Glomerular endothelial cell (primary cell): ENCODE measurements at regions not wholly inside any gene's neighbourhood (a gene's known extent, or its start where the extent isn't known, plus 50 kb on each side); places are given as distances from the start of the nearest gene placed in this dataset.

Experiments
- DNase-seq: peaks from one replicate; pipeline ENCODE4 v3.0.0-alpha.2; 2011; ENCODE audit warnings: low read depth, low spot score; ENCODE audit errors: extremely low read depth

GRCh38 chr10:29007748-29008610, 280.9 kb upstream of the LYZL1 start:
- no peak for DNase-seq

- DNase-seq, result no peak
These were observed 279.4 kb upstream of the LYZL1 start for GRCh38 chr10:29009464-29009863.

GRCh38 chr10:29011516-29011915, 277.4 kb upstream of the LYZL1 start:
- DNase-seq, result no peak

GRCh38 chr10:29012926-29013554, 275.8 kb upstream of the LYZL1 start:
- no peak for DNase-seq

GRCh38 chr10:29021591-29021990, 267.3 kb upstream of the LYZL1 start:
- DNase-seq, result no peak

GRCh38 chr10:29022513-29022912, 266.4 kb upstream of the LYZL1 start:
- DNase-seq, result no peak

GRCh38 chr10:29023678-29024077, 265.2 kb upstream of the LYZL1 start:
- DNase-seq, result no peak

GRCh38 chr10:29026065-29026797, 262.6 kb upstream of the LYZL1 start:
- no peak for DNase-seq

GRCh38 chr10:29026802-29027580, 261.9 kb upstream of the LYZL1 start:
- no peak for DNase-seq

- DNase-seq, result no peak
These were observed 260.4 kb upstream of the LYZL1 start for GRCh38 chr10:29028486-29028885.

GRCh38 chr10:29030900-29031299, 258.0 kb upstream of the LYZL1 start:
- no peak for DNase-seq

GRCh38 chr10:29032169-29032568, 256.7 kb upstream of the LYZL1 start:
- DNase-seq, result no peak

- DNase-seq, result no peak
These were observed 255.4 kb upstream of the LYZL1 start for GRCh38 chr10:29033311-29033940.

GRCh38 chr10:29034592-29034991, 254.3 kb upstream of the LYZL1 start:
- DNase-seq, result no peak

- no peak for DNase-seq
These were observed 253.1 kb upstream of the LYZL1 start for GRCh38 chr10:29035721-29036120.

GRCh38 chr10:29037348-29038113, 251.3 kb upstream of the LYZL1 start:
- DNase-seq, result no peak

- no peak for DNase-seq
These were observed 249.8 kb upstream of the LYZL1 start for GRCh38 chr10:29039091-29039490.

GRCh38 chr10:29039677-29040189, 249.1 kb upstream of the LYZL1 start:
- DNase-seq, result no peak

- no peak for DNase-seq
These were observed 247.3 kb upstream of the LYZL1 start for GRCh38 chr10:29041616-29042015.
